NCI-H2171 (cell line): ENCODE measurements at regions not wholly inside any gene's neighbourhood (a gene's known extent, or its start where the extent isn't known, plus 50 kb on each side); places are given as distances from the start of the nearest gene placed in this dataset.

Experiments used
- DNase-seq: peaks from one replicate; lab custom pipeline; 2025; lab: John Stamatoyannopoulos, UW

DNA sequence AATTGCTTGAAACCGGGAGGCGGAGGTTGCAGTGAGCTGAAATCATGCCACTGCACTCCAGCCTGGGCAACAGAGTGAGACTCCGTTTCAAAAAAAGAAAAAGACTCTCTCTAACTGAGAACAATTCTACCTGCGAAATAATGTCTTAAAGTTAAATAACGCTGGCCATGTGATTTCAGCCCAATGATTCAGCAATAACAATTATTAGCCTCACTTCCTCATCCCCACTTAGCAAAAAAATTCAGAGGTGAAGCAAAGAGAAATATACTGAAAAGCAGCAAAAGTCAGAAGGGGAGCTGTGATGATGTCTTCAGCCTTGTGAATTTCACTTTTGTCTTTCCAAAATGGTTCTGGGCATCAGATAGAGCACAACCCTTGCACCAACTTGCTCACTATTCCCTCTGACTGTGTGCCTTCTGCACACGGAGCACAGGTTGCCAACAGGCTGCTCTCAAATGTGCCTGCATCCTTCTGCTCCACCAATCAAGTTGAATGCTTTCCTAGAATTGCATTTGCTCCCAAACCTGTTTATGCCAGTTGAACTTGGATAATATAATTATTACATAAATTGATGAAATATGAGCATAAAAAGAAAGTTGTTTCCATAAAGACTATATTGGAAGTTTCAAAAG, 79.8 kb upstream of the IPO9 start:
- no peak for DNase-seq

DNA sequence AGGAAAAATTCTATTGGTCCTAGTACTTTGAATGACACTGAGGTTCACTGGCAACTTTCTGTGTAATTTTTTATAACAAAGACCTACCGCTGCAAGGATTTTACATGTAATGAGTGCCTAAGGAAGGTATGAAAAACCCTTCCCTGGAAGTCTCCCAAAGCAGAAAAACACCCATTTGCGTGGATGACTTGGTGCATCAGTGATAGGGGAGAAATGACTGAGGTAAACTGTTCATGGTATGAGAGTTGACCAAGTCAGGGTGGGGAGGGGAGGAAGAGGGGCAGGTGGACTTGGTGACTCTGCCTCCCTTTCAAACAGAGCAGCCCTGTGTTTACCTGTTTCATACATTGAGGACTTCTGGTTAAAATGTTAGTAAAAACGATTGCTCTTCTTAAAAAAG, 78.8 kb upstream of the IPO9 start:
- DNase-seq, result no peak

DNA sequence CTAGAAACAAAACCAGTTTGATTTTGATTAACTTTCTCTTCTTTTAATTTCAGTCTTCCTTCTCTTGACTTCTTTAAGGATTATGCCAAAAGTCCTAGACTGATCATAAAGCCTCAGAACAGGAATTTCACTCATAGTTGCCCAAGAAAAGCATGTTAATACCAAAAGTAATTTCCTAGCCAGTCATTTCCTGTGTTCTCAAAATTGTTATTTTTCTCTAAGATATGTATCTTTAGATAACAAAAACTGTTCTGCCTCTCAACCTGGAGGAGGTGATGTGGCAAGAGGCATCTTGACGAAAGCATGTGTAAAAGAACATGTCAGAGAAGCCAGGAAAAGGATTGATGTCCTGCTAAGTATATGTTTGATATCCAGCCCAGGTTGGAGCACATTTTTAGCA, 78.0 kb upstream of the IPO9 start:
- DNase-seq, result no peak

DNA sequence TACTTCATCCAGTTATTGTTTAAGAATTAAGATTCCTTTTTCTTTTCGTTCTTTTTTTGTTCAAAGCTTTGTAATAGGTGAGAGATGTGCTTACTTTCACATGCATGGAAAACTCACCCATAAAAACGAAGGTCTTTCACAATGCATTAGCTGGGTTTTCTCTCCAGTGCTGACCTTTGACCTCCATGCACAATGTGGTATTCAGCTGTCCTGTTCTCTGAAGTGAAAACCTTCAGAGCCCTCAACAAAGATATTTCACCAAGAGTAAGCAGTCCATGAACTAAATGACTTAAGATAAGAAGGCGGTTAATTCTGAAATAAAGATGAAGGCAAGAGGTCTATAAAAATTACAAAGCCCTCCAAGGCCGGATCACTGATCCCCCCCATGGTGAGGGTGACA, 77.1 kb upstream of the IPO9 start:
- DNase-seq, result no peak

DNA sequence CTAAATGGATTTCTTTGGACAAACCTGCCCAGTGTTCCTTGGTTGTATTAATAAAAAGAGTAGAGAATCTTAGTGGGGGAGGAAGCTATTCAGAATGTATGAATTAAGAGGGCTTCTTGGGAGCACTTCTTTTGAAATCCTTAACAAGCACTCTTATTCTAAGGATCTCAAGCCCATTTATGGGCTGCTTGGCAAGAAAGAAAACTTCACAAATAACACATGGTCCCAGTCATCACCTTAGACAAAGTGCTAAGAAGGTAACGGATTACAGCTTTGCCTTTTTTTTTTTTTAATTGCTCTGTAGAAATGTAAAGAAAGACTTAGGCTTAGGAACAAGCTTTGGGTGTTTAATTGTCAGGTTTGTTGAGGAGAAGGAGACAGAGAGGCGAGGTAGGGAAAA, 76.6 kb upstream of the IPO9 start:
- DNase-seq, result no peak

DNA sequence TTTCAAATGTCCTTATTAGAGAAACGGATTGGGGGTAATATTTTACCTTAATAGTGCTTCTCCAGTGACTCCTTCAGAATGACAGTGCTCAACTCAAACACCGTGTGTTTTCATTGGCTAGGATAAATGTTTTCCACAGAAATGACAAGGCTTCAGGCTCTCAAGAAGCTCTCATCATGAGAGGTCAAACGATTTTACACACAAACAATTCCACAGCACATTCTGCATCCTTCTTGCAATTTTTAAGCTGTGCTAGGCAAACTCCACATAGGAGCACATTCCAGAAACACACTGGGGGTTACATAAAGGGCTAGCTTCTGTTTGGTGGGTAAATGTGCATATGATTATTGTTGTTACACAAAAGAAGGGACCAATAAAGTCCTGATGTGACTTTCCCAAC, 75.5 kb upstream of the IPO9 start:
- DNase-seq, result no peak

DNA sequence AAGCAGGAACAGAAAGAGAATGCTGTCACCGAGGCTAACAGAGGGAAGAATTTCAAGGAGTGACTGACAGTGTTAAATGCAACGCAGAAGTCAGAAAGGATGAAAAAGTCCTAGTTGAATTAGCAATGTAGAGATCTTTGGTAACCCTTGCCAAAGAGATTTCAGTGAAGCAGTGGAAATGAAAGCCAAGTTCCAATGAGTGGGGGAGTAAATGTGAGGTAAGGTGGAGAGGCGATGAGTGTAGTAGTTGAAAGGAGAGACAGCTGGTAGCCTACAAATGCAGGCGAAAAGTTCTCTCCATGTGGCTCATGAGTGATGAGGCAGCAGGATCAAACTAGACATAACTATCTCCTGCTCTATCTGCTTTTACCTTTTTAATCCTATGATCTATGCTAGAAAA, 74.6 kb upstream of the IPO9 start:
- no peak for DNase-seq

DNA sequence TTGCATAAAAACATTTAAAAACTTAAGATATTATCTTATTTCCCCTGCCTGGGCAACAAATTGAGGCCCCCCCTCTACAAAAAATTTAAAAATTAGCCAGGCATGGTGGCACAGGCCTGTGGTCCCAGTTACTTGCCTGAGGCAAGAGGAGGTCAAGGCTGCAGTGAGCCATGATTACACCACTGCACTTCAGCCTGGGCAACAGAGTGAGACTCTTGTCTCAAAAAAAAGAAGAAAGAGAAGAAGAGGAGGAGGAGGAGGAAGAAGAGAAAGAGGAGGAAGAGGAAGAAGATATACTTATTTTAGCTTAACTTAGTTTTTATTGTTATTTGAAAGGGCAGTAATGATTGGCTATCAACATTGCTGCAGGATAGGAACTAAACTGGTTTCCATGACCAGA, 73.8 kb upstream of the IPO9 start:
- no peak for DNase-seq

DNA sequence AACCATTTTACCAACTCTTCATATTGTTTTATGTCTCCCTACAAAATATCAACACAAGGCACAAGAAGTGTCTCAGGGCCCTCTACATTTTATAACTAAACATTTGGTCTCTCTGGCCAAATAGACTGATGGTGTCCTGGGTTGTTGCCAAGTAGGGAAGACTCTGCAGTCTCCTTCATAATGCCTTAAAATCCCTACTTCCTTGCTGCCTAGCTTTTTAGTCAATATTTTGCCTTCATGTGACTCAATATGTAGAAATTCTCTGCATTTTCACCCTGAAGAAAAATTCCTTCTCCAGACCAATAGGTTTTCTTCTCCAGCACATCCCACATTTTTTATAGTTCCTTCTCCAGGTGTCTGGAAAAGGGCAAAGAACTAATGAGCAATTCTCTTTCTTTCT, 72.6 kb upstream of the IPO9 start:
- no peak for DNase-seq

DNA sequence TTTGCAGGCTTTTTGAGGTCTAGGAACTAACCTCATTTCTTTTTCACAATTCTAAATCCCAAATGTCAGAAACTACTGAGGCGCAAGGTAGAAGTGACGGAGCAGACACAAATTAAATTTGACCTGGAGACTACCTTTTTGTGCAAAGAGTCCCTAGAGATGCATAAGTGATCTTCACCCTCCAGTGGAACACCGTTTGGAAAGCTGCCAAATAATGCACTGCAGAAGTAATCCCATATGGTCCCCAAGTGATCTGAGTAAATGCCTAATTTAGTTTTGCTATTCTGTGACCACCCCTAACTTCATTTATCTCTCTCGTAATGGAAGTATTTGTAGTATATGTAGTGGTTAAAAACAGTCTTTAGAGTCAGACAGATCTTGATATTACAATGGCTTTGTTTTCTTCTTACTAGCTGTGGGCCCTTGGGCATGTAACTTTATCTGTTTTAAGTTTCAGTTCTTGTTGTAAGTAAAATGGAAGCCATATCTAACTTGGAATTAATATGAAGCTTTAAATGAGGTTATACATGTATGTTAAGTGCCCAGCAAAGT, 70.4 kb upstream of the IPO9 start:
- peak; percentile 92 for DNase-seq

DNA sequence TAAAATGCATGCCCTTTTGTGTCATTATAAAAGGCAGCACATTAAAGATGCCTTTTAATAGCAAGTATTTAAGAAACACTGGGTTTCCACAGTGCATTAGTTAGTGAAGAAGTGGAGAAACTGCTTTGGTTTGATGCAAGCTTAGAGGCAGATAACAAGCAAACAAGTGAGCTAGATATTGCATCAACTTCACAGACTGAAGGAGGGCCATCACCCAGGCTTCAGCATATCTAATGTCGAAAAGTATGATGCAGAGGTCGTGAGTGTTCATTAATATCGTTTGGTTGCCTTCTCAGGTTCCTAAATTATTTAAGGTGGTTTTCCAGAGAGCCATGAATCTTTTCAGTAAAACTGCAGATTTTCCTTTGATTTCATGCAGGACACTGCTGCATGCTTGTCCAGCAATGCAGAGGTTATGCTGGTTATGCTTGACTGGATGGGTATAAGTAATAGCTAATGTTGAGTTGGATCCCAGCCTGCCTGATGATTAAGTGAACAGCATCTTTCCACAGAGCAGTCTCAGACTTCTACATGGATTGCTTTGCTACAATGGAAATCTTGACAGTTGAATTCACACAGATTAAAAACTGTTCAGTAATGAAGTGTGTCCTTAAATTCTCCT, 69.7 kb upstream of the IPO9 start:
- no peak for DNase-seq

DNA sequence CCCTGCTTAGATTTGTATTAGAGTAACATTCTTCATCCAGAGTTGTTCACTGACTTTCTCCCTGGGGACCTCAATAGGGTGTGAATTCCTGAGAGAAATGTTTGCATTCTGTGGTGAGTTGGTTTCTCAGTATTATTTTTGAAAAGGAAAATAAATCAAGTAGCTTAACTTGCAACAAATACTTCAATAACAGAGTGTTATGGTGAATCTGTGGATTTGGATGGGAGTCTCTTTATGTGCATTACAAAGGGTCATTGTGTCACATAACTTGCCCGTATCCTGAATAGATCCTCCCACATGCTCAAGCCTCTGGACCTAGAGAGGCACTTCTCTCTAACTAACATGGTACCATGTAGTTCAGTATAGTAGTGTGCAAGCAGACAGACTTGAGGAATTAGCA, 68.4 kb upstream of the IPO9 start:
- DNase-seq, result no peak

DNA sequence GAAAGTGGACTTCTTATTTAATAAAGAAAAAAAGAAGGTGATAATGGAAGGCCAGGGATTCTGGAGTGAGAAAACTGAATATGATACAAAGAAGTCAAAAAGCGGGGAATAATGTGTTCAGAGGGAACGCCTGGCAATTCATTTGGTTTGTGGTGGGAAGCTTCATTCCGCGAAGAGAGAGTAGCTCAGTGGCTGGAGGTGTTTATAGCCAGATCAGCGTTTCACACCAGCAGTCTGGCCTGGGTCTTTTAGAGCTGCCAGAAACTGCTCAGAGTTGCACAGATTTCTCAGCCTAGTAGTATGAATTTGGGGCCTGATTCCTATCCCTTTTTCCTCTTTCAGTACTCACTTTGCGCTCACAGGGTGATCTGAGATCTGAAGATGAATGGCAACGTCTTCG, 67.8 kb upstream of the IPO9 start:
- DNase-seq, result no peak

DNA sequence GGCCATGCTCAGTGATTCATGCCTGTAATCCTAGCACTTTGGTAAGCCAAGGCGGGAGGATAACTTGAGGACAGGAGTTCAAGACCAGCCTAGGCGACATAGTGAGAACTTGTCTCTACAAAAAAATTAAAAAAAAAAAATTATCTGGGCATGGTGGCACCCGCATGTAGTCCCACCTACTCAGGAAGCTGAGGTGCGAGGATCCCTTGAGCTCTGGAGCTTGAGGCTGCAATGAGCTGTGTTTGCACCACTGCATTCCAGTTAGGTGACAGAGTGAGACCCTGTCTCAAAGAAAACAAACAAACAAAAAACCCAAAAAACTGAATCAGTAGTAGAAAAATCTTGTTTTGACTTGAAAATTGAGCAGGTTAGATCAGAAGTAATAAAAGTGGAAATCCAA, 67.1 kb upstream of the IPO9 start:
- DNase-seq, result no peak

DNA sequence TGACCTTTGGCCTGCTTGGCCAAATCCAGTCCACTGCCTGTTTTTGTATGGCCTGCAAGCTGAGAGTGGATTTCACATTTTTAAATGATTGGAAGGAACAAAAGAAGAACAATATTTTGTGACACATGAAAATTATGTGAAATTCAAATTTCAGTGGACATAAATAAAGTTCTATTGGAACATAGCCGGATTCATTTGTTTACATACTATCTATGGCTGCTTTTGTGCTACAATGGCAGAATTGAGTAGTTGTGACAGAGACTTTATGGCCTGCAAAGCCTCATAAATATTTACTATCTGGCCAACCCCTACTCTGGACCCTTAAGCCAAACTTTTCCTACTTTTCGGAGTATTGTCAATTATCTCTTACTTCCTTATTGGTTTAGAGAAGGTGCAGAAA, 66.6 kb upstream of the IPO9 start:
- no peak for DNase-seq

DNA sequence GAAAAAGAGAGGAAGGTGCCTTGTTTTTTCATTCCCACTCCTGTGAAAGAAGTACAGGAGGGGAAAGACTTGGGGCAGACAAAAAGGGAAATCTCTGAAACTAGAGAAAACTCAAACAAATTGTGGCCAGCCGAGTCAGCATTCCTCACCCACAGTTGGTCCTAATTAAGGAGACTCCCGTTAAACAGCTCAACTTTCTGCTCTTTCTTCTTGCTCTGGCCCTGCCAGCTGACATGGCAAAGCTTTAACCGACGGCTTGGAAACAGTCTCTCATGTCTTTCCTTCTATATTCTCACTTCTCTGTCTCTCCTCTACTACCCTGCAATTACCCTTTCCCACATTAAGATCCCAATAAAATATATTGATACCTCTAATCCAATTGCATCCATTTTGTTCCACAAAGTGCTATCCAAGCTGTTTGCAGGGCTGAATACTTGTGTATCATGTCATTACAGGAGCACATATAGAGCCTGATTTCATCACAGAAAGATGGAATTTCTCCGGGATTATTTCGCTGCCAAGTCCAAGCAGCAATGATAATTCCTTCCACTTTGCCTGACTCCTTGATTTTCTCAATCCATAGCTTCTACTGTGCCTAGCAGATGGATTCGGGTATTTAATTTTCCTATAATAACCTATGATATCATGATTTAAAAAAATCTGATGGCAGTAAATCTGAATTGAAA, 65.4 kb upstream of the IPO9 start:
- no peak for DNase-seq

DNA sequence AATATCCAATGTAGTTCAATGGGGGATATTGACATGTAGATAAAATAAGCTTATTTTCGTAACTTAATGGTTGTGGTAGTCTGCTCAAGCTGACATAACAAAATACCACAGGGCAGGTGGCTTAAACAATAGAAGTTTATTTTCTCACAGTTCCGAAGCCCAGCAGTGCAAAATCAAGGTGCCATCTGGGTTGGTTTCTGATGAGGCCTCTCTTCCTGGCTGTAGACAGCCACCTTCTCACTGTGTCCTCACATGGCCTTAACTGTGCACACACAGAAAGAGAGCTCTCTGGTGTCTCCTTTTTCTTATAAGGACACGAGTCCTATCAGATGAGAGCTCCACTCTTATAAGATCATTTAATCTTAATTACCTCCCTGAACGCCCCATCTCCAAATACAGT, 64.8 kb upstream of the IPO9 start:
- DNase-seq, result no peak

DNA sequence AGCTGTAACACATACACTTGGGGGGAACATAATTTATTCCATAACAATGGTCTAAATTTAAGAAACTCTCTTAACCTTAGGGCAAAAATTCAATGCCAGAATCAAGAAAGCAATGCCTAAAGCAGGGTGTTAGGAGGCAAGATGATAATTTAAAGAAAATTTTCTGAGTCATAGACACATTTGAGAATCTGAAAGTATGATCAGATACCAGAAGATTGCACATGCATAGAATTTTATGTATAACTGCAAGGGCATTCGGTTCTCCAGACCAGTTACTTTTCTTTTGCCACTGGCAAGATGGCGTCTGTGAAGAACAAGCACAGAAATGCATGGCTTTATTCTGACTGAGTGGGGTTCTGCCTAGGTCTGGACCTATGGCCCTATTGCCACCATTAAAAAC, 64.4 kb upstream of the IPO9 start:
- DNase-seq, result no peak

DNA sequence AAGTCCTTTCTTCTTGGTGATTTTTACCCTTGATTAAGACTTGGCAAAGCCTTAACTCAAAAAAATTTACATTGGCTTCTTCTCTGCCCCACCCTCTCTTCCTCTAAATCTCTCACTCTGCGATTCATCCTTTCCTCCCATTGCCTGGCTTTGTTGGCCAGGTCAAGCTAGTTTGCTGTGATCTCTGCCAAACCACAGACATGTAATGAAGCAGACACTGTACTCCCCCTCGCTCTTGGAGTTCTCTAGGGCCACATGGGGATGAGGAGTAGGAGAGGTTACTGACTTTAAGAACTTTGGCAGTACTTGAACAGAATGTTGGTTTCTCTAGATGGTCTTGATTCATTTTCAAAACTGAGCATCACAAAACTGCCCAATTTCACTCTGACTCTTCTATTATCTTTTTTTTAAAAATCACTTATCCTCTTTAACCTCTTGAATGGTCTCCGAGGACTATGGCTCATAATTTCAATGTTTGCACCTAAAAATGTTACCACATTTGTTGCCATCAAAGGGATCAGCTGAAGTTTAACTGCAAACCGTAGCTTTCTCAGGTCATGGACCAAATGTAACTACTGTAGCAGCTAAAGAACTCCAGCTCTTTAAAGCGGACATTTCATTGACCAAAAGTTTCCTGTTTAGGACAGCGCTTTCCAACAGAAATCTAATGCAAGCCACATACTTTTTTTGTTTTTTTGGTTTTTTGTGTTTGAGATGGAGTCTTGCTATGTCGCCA, 62.7 kb upstream of the IPO9 start:
- no peak for DNase-seq

DNA sequence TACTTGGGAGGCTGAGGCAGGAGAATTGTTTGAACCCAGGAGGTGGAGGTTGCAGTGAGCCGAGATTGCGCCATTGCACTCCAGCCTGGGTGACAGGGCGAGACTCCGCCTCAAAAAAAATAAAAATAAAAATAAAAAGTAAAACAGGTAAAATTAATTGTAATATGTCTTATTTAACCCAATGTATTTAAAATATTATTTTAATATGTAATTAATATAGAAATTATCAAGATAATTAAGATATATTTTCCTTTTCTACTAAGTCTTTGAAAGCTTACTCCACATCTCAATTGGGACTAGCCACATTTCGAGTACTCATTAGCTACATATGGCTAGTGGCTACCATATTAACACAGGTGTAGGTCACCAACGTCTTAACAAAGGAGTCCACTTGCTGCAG, 61.6 kb upstream of the IPO9 start:
- no peak for DNase-seq

DNA sequence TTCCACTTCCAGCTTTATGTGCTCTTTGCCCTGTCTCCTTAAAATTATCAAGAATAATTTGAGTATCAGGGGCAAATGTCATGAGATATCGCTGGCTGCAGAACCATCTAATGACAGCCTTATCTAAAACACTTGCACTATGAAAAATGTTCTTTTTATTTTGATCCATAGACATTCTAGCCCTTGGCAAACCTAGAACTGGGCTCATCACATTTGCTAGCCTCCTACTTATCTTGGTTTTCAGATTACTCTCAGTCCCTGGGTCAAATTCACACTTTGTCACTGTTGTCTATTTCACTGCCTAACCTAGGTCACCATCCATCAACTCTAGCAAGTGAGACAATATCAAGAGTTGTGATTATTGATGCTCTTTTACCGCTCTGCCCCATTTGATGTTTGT, 59.9 kb upstream of the IPO9 start:
- no peak for DNase-seq

DNA sequence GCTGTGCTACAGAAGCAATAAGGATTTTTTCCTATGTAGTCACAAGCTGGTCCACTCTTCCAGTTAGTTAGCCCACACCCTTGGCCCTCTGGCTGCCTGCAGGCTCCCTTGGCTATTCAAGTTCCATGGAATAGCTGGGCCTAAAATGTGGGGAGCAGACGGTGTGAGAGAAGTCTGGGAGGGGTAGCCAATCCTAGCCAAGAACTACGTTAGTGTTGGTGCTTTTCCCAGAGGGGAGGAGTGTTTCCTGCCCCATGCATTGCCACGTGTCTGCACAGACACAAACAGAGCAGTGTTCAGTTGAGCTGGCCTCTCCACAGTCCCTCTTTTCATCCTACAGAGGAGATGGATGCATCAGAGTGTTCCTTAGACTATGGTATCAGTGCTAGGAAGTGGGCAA, 59.0 kb upstream of the IPO9 start:
- DNase-seq, result no peak

DNA sequence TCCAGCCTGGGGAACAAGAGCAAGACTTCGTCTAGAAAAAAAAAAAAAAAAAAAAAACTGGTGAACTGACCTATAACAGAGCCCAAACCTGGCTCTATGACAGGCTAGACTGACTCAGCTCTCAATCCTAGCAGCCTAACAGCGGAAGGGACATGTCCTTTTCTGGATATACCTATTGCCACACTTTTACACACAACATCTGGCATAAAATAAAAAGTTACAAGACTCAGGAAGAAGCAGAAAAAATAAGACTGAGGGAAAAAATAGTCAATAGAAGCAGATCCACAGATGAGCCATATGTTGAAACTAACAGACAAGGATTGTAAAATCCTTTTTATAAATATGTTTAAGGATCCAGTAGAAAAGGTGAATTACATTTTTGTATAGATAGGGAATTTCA, 57.5 kb upstream of the IPO9 start:
- no peak for DNase-seq
